Stimulated activated CD4-positive, alpha-beta T cell treated with anti-CD3 and anti-CD28 coated beads, Interleukin-12 subunit alpha, Interleukin-12 subunit beta, amount 100 ng/mL, for 4 hours (primary cell): ENCODE measurements at regions not wholly inside any gene's neighbourhood (a gene's known extent, or its start where the extent isn't known, plus 50 kb on each side); places are given as distances from the start of the nearest gene placed in this dataset.
"Not testable (repeated sequence)": the region's sequence is repeated elsewhere in the genome, so short reads cannot be mapped to it uniquely, and the experiment has no call there.

Experiments
- DNase-seq: peaks from one replicate; pipeline ENCODE4 v3.0.0-alpha.2; 2020

DNA sequence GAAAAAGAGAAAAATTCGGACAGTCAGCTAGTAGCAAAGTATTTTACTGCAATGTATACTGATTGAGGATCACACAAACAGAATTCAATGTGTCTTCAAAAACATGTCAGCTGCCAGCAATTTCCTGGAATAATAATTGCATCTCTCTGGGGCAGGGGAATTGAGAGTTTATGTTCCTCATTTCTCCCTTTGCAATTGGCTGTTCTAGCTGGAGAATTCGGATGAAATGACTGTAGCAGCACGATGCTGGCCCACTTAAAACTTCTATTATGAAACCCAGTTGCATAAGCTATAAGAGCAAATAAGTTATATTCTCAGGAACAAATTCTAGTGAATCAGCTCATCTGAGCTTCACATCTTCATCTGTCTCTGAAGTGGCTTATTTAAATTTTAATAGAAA lies 99.9 kb upstream of the CPEB2 start:
- no peak for DNase-seq

- DNase-seq: no peak
Observed at GRCh38 chr4:14903321-14903720, 99.0 kb upstream of the CPEB2 start.

DNA sequence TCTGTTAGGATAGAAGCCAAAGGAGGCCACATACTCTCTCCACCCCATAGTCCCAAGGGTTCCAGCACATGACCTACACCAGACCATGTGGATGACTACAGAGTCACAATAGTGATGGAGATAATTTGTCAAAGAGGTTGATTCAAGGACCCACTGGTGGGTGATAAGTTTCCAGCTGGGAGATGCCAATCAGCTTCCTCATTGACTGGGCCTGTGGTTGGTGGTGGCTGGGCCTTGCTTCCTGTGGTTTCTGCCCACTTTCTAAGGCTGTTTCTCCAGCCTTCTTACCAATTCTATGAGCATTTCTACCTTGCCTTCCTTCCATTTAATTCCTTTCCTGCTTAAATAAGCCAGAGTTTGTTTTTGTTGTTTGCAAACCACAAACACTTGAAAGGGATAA lies 95.5 kb upstream of the CPEB2 start:
- no peak for DNase-seq

DNA sequence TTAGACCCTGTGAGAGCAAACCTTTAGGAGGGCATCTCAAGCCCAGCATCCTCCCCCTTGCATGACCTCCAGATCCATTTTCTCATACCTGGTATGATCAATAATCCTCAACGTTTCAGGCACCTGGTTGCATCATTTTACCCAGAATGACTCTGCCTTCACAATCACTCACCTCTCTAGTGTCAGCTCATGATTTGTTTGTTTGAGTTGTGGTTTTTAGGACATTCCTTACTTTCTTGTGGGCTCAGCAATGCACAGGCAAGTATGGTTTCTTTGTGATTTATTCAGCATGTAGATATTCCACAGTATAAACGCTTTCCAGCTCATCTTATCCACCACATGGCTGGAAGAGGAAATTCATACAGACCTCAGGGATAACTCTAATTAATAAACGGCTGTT lies 93.6 kb upstream of the CPEB2 start:
- DNase-seq: no peak

GRCh38 chr4:14910411-14910810 lies 91.9 kb upstream of the CPEB2 start:
- no peak for DNase-seq

DNA sequence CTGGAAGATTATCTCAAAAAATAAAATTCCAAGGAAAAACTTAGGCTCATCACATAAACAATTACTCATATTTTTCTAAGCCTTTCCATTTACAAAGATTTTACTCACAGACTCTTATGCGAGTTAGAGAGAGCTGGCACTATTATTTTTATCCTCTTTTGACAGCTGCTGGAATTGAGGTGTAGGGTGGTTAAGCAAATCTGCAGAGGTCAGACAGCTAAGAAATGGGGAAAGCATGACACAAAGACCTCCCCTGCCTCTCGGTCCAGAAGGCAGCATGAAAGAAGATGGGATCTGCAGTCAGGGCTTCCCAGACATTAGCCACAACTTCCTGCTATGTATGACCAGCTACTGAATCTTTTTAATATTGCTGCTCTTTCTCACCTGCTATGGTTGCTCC lies 89.9 kb upstream of the CPEB2 start:
- DNase-seq: no peak

DNA sequence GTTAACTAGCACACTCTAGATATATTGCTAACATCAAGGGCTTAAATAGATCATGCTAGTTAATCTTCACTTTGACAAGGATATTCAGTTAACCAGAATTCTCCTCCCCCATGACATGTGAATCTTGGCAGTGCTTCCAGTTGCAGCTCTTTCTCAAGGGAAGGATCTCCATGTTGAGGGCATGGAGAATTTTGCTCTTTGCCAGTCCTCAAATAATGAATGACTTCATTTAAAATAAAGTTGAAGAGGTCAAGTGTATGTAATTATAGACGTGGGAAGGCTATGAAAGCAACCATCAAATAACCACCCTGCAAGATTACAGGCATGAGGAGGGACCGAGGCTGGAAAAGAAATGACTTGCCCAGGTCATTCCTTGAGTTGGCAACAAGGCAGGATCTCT lies 87.3 kb upstream of the CPEB2 start:
- DNase-seq: no peak

GRCh38 chr4:14916554-14917297 lies 85.6 kb upstream of the CPEB2 start:
- no peak for DNase-seq

DNA sequence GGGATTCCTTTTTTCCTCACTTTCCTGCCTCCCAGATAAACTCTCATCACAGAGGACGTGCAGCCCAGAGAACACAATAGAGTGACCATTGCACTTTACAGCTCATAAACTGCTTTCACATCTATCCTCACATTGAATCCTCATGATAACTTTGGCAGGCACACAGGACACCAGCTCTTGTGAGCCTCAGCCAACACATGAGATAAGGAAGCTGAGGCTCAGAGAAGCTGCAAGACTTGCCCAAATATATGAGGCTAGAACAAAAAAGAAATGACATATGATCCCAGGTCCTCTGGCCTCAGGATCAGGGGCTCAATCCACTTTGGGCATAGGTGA lies 85.0 kb upstream of the CPEB2 start:
- no peak for DNase-seq

GRCh38 chr4:14918336-14918735 lies 83.9 kb upstream of the CPEB2 start:
- DNase-seq: no peak

DNA sequence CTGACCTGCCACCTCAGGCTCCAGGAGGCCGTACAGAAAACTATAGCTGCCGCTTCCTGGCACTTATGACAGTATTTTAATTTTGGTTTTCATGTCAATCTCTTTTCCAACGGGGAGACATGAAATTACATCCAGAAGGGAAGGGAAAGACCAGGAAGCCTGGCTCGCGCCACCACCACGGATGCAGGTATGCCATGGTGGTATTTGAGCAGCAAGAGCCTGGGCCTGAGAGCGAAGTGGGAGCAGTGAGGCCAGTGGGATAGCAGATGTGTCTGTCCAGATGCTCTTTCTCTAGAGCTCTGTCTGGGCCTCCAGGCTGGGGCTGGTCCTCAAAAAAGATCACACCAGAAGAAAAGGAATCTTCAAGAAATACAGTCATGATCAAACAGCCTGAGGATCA lies 82.5 kb upstream of the CPEB2 start:
- DNase-seq: no peak

GRCh38 chr4:14920237-14920636 lies 82.0 kb upstream of the CPEB2 start:
- no peak for DNase-seq

GRCh38 chr4:14920759-14921320 lies 81.4 kb upstream of the CPEB2 start:
- no peak for DNase-seq

DNA sequence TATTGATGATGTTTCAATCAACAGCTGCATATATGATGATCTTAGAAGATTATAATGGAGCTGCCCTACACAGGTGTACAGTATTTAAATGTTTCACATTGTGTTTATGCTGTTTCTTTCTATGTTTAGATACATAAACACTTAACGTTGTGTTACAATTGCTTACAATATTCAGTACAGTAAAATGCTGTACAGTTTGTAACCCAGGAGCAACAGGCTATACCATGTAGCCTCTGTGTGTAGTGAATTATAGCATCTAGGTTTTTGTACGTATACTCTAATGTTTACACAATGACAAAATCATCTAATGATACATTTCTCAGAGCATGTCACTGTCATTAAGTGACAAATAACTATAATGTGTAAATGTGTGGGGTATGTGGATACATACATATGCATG lies 80.5 kb upstream of the CPEB2 start:
- not testable (repeated sequence) for DNase-seq

DNA sequence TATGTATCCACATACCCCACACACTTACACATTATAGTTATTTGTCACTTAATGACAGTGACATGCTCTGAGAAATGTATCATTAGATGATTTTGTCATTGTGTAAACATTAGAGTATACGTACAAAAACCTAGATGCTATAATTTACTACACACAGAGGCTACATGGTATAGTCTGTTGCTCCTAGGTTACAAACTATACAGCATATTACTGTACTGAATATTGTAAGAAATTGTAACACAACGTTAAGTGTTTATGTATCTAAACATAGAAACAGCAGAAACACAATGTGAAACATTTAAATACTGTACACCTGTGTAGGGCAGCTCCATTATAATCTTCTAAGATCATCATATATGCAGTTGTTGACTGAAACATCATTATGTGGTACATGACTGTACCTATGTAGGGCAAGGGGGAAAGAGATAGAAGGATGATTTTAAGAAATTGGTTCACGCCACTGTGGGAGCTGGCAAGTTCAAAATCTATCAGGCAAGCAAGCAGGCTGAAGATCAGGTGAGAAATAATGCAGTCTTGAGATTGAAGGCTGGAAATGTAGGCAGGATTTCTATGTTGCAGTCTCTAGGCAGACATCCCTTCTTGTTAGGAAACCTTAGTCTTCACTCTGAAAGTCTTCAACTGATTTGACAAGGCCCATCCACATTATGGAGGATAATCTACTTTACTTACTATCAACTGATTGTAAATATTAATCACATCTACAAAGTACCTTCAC lies 78.0 kb upstream of the CPEB2 start:
- no peak for DNase-seq

DNA sequence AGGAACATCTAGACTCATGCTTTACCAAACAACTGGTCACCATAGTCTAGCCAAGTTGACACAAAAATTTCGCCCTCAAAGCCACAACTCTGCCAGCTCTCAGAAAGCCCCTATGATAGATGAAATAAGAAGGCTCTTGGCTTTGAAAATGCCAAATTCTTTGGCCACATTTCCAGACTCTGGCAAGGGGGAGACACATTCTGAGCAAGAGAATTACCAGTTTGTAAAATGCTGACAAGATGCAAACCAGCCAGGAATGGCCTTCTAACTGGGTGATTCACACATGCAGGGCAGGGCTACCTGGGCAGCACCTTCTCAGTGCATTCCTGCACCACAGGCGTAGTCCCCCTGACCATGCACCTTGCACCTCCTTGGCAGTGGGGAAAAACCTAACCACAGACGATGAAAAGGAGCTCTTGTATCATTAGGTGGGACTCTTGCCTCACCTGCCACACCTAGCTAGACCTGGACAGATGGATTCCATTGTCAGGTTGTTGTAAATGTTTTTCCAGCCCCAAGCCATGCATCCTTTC lies 77.4 kb upstream of the CPEB2 start:
- DNase-seq: no peak

- no peak for DNase-seq
Observed at GRCh38 chr4:14925471-14925870, 76.8 kb upstream of the CPEB2 start.

GRCh38 chr4:14926368-14926767 lies 75.9 kb upstream of the CPEB2 start:
- DNase-seq: no peak

GRCh38 chr4:14928035-14928434 lies 74.2 kb upstream of the CPEB2 start:
- no peak for DNase-seq

- no peak for DNase-seq
Observed at GRCh38 chr4:14929669-14930068, 72.6 kb upstream of the CPEB2 start.

DNA sequence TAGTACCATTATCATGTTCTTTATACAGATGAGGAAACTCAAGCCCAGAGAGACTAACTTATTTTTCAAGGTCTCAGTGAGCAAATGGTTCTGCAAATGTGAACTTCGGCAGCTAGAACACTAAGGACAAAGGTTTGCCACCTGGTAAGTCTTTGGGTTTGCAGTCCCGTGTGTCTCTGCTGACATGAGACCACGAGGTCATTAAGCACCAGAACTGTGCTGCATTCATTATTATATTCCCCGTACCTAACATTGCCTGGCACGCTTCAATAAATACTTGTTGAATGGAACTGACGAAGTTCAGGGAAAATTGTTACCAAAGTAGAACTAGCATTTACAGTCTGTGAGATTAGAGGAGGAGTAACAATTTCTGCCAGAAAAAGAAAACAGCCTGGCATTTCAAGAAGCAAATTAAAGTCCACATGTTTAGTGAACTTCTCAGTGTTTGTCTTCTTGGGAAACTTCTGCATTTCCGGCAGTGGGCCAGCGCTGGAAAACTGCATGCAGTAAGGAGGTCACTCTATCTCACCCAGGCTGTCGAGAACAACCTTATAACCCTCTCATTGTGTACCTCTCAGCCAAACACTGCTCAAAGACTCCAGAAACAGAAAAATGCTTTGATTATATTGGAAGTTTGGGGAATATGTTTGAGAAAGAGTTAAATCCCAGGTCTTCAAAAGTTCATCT lies 67.4 kb upstream of the CPEB2 start:
- no peak for DNase-seq

DNA sequence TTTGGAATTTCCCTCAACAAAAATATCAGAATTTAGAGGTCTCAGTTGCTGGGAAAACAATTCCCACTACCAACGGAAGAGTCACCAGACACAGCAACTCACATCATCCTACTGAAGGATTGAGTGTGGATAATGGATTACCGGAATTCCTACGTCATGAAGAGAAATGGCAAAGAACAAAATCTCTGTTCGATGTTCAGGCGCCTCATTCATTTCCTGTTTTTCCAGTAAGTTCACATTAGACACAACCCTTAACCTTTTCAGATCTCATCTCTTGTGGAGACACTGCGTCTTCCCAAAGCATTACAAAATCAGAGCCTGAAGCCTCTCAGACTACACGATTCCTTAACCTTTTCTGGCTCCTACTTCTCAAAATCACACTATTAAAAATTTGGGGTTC lies 58.5 kb upstream of the CPEB2 start:
- DNase-seq: no peak

DNA sequence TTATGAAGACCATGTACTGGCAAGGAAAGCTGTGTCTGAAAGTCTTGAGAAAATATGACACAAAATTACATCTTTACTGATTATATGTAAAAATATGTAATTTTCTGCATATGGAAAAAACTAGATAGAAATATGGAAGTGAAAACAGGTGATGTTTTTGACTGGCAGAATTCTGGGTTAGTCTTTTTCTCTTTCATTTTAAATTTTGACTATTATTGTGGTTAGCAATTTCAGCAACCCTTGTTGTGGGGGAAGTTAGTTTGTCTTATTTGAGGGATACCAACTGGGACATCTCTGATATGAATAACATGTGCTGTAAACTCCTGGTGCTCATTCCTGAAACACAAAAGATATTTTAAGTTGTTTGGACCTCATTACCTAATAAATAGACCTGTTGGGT lies 49.9 kb upstream of the CPEB2 start:
- DNase-seq: no peak
